NCI-H526 (cell line): ENCODE measurements at regions not wholly inside any gene's neighbourhood (a gene's known extent, or its start where the extent isn't known, plus 50 kb on each side); places are given as distances from the start of the nearest gene placed in this dataset.
"Not testable (repeated sequence)": the region's sequence is repeated elsewhere in the genome, so short reads cannot be mapped to it uniquely, and the experiment has no call there.

Experiments
- DNase-seq, 2 experiments: peaks; one replicate each; lab custom pipeline; 2025; lab: John Stamatoyannopoulos, UW

DNA sequence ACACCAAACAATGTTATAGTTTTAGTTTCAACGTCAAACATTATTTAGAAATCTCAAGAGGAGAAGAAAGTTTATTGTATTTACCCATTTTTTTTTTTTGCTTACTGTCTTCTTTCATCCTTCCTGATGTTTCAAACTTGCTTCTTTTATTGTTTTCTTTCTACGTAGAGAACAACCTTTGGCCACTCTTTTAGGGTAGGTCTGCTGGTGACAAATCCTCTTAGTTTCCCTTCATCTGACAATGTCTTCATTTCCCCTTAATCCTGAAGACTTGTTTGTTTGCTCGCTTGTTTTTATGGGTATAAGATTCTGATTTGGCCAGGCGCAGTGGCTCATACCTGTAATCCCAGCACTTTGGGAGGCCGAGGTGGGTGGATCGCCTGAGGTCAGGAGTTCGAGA lies 89.1 kb downstream of the RHOU start:
- DNase-seq: no peak

DNA sequence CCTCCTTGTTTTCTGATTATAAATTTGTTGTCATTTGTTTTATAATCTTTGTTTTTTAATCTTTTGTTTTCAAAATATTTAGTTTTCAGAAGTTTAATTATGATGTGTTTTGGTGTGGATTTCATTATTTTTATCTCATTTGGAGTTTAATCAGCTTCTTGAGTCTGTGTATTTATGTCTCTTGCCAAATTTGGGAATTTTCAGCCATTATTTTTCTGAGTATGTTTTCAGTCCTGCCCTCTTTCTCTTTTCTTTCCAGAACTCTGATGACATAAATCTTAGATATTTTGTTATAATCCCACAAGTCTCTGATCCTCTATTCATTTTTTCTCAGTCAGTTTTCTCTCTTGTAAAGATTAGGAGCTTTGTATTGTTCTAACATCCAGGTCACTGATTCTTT lies 89.8 kb downstream of the RHOU start:
- DNase-seq: no peak

- no peak for DNase-seq
Observed at GRCh38 chr1:228825840-228826484, 90.7 kb downstream of the RHOU start.

GRCh38 chr1:228827019-228827418 lies 91.7 kb downstream of the RHOU start:
- no peak for DNase-seq

GRCh38 chr1:228828151-228828550 lies 92.9 kb downstream of the RHOU start:
- no peak for DNase-seq

GRCh38 chr1:228830185-228830953 lies 95.1 kb downstream of the RHOU start:
- DNase-seq: no peak

DNA sequence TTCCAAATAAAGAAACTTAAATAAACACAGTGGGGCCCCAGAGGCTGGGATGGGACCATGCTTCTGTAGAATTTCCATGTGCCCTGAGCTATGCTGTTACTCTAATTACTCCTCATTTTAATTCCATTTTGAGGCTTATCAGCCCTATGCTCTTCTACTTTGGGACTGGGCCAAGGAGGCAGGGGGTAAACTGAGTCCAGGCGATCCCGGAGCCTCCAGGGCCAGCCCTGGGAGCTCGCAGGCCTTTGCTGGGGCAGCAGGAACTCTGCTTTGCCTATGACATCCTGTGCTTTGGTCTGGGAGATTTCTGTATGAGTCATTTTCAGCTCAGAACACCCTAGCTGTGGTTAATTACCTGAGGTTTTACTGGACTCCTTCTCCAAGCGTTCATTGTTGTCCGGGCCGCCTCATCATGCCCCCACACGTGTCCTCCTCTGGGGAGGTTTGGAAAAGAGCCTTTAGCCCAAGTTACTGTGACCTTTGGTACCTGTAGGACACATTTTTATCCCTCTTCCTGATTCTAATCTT lies 95.7 kb downstream of the RHOU start:
- DNase-seq: no peak

- no peak for DNase-seq
Observed at GRCh38 chr1:228833911-228834688, 98.8 kb downstream of the RHOU start.

- no peak for DNase-seq
Observed at GRCh38 chr1:228835456-228835855, 100.2 kb downstream of the RHOU start.

DNA sequence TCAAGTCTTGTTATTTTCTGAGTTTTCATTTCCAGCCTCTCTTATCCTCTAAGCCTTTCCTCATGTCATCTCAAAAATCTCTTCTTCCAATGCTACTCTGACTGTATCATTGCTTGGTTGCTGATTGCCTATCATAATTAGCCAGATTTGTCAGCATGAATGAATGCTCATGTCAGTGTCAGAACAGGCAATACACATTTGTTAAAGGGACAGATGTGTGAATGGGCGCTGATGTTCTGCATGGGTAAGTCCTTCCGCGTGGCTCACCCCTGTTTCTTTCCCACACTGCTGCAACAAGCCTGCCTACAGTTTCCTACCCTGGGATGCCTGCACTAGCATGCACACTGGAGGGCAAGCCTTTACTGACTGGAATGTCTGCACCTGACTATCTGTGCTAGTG lies 100.6 kb downstream of the RHOU start:
- no peak for DNase-seq

DNA sequence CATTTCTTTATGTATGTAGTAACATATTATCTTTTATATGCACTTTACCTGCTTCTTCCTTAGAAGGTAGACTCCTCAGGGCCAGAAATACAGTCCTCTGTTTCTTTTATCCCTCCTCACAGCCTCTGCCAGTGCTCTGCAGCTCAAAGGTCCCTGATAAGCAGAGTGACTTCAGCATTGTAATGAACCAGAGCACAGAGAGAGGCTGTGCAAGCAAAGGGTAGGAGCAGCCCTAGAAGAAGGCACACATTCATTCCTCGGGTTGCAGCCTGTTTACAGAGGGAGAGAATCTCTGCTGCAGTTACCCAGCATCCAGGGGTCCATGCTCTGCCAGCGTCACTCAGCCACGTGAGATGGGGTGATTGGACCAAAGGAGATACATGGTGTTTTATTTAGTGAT lies 101.1 kb downstream of the RHOU start:
- DNase-seq: peak in 1 of 2 experiments; percentile 11

- no peak for DNase-seq
Observed at GRCh38 chr1:228837032-228837431, 101.8 kb downstream of the RHOU start.

DNA sequence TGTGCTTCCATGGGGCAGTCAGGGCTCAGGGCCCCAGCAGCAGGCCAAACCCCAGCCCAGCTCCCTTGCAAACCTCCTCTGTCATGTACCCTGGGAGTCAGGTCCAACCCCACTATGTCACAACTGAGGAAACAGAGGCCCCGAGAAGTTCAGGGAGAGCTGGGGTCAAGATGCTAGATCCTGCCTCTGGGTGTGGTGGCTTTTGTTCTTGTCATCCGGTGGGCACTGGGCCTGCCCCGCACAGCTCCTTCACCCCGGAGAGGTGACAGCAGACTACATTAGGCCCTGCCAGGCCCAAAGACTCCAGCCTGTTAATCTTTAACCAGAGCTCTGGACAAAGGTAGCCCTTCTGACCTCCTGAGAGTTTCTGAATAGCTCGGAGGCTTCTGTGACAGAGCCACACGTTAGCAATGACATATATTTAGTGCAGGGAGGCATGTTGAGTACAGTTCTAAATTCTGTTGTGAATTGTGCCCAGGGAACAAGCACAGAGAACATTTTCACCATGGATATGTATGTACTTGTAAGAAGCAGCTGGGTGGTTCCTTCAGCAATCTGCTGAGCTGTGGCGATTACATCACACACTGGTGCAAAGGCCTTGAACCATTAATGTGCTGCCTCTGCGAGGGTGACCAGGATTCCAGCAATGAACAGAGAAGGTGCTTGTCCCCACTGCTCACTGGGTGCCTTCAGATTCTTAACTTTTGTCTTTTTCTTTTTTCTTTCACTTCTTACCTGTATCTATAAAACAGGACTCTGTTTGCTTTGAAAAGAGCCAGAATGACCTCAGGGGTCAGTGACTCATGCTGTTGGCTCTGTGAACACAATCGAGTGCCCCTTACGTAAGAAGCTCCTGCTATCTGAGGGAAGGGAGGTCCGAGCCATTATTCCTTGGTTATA lies 102.8 kb downstream of the RHOU start:
- DNase-seq: peak in 1 of 2 experiments; percentile 37

DNA sequence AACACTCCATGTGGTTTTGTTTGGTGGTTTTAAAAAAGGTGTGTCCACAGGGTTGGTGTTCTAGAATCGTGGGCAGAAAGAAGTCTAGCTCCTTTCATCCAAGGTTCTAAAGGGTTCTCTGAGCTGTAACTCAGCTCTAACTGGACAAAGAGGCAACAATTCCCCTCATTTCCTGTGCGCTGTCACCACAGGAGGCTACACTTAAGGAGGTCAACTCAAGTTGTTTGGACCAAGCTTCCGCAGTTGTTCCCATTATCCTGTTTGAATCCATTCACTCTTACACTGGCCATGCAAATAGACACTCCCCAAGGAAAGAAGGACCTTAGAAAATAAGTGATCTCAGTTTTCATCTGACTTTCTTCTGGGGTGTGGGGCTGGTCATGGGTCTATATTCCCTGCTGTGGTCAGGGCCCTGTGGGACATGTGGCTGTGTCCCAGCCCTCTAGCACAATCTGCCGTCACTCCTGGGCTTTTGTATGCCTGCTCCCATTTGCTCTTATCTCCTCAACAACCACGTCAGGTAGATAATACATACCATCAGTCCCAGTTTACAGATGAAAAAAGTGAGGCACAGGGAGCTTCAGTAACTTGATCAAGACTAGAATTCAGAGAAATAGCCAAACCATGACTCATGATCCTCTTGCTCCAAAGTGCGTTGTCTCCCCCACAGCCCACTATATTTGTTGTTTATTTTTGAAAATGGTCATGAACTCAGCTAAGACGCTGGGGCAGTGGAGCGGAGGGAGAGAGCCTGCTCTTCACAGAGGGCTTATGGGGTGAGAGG lies 103.6 kb downstream of the RHOU start:
- DNase-seq: no peak

DNA sequence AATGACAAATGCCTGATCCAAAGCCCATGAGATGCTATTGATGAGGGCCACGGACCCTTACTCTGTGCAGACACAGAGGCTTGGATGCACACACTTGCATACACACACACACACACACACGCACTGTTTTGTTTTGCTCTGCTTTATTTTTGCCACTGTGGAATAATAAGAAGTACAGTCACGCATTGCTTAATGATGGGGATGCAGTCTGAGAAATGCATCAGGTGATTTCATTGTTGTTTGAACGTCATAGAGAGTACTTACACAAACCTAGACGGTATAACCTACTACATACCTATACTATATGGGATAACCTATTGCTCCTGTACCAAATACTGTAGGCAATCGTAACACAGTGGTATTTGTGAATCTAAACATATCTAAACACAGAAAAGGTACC lies 104.4 kb downstream of the RHOU start:
- no peak for DNase-seq

GRCh38 chr1:228841632-228842031 lies 106.4 kb downstream of the RHOU start:
- DNase-seq: no peak

GRCh38 chr1:228842094-228842775 lies 107.0 kb downstream of the RHOU start:
- DNase-seq: no peak

GRCh38 chr1:228845101-228845500 lies 109.8 kb downstream of the RHOU start:
- DNase-seq: no peak

- no peak for DNase-seq
Observed at GRCh38 chr1:228846952-228847351, 111.7 kb downstream of the RHOU start.

- not testable (repeated sequence) for DNase-seq
Observed at GRCh38 chr1:228847451-228847850, 112.2 kb downstream of the RHOU start.
